GM18907 (cell line): ENCODE measurements at regions not wholly inside any gene's neighbourhood (a gene's known extent, or its start where the extent isn't known, plus 50 kb on each side); places are given as distances from the start of the nearest gene placed in this dataset.
"Not testable (repeated sequence)": the region's sequence is repeated elsewhere in the genome, so short reads cannot be mapped to it uniquely, and the experiment has no call there.

Source experiments
- ATAC-seq: cut with Tn5 transposase; IDR thresholded peaks from one replicate; pipeline ENCODE4 v1.9.1; 2021; ENCODE audit warnings: mild to moderate bottlenecking, moderate library complexity; ENCODE audit not compliant: unreplicated experiment

DNA sequence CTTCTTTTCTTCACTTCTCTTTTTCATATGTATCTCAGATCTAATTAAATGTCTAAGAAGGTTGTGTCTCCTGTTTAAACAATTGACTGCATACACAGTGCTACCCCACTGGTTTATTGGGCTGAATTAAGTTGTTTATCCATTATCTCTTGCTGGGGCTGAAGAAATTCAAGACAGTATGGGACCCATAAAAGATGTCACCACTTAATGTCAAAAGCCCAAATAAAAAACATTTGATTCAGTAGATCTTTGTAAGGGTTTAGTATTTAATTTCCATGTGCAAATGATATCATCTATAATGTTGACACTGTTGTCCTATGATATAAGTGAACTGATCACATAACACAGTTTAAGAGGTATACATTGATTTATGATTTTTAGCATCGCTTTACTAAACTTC is 1431.9 kb upstream of the PCDH20 start:
- ATAC-seq: no peak

- no peak for ATAC-seq
Measured at GRCh38 chr13:62846302-62846701, 1430.7 kb upstream of the PCDH20 start.

GRCh38 chr13:62839338-62839737 is 1423.7 kb upstream of the PCDH20 start:
- no peak for ATAC-seq

DNA sequence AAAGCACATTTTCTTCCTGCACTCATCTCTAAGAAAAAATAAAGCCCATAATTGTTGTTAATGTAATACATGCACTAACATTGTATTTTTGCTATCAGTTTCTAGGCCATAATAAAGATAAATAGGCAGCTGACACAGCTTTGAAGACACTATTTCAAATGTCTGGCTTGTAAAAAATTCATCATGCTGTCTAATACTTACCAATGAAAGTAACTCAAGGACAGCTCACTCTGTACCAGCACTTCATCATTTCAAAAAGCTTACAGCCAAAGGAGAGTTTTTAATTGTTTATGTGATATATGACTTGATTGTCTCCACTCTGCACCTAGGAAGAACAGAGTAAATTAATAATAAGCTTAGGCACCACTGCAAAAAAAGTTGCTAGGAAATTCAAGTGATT is 1423.3 kb upstream of the PCDH20 start:
- no peak for ATAC-seq

DNA sequence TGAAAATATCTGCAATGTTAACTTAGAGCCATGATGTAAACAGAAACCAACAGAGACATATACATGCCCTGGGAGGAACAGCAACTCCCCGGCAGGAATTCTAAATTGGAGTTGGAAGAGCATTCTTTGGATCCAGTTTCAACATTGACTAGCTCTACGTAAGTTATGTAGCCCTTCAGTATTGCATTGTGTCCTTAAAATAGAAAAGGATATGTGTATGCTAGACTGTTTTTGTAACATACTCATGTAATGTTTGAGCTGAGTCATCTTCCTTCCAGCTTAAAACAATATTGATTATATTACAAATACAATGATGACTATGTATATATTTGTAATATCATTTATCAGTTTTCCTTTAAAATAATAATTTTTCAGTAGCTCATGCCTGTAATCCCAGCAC is 1422.2 kb upstream of the PCDH20 start:
- ATAC-seq: no peak

- ATAC-seq: no peak
Measured at GRCh38 chr13:62829486-62829885, 1413.8 kb upstream of the PCDH20 start.

DNA sequence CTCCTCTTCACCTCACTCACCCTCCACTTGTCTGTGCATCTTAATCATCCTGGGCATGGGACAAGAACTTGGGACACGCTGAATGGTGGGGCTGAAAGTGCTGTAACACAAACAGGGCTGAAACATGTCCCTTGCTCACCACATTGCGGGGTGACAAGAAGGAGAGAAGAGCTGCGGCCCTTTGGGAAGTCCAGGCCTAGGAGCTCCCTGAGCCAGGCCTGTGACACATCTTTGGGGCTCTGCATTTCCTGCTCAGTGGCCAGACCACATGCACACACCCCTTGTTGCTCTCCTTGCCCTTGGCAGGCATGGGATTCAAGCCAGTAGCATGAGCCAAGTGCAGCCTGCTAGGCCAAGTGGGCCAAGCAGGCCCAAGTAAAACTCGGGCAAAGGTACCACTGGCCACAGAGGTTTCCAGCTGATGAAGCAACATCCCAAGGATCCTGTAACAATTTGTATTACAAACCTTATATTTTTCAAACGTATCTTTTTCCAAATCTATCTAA is 1384.3 kb upstream of the PCDH20 start:
- no peak for ATAC-seq

DNA sequence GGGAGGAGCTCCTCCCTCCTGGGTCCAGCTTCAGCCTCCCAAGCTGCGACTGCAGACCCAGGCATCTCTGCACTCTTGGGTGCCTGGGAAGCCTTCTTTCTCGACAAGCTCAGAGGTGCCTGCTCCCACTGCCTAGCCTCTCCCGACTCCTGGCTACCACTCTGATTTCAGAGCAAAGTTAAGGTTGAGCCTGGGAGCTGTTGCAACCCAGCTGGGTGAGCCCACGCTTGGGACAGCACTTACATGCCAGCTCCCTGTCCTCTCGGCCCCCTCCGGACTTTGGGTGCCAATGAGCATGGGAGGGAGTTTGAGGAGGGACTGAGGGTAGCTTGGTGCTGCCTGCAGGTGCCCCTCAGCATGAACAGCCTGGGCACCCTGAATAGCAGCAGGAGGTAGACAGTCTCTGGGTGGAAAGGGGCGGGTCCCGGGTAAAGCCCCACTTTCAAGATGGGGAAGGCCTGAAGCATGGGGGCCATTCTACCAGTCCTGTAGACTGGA is 1383.4 kb upstream of the PCDH20 start:
- no peak for ATAC-seq

- no peak for ATAC-seq
Measured at GRCh38 chr13:62793850-62794249, 1378.2 kb upstream of the PCDH20 start.

DNA sequence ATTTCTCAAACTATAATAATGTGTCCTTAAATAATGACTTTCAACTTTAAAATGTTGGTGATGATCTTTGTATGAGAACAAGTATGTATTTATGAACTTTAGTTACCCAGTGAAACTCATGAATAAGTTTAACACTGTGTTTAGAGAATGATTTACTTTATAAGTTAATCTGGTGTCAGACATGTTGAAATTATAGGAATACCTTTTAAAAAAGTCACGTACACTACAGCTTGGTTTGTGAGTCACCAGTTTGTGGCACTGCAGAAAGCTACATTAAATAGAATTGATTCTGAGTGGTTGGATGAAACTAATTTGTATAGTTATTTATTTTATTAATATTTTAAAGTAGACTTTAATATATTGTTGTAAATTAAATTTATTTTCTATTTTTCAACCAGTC is 1366.2 kb upstream of the PCDH20 start:
- ATAC-seq: no peak

GRCh38 chr13:62779161-62779560 is 1363.5 kb upstream of the PCDH20 start:
- ATAC-seq: no peak

GRCh38 chr13:62767473-62767872 is 1351.8 kb upstream of the PCDH20 start:
- ATAC-seq: no peak

DNA sequence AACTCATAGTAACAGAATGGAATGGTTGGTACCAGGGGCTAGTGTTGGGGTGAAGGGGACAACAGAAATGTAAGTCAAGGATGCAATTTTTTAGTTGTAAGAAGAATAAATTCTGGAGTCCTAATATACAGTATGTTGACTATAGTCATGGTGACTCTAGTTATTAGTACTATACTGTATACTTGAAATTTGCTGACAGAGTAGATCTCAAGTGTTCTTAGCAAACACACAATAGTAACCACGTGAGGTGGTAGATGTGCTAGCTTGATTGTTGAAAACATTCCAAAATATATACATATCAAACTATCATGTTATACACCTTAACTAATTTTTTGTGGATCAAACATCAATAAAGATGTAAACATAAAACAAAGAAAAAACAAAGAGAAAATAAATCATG is 1345.1 kb upstream of the PCDH20 start:
- no peak for ATAC-seq

DNA sequence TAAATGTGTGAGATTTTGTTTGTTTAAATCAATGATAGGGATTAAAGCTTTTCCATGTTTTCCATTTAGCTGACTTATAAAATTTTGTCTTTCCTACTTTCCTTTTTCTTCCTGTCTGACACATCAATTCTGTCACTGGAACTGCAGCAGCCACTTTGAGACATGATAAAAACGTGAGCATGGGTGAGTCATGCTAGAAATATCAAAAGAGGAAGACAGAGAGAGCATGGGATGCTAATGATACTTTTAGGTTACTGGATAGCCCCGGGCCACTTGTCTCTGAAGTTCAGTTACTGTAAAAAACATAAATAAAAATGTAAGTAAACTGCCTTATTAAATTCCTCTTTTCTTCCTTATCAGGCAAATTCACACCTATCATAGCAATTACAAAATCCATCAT is 1332.0 kb upstream of the PCDH20 start:
- ATAC-seq: no peak

GRCh38 chr13:62747152-62747551 is 1331.5 kb upstream of the PCDH20 start:
- no peak for ATAC-seq

GRCh38 chr13:62729746-62730145 is 1314.1 kb upstream of the PCDH20 start:
- not testable (repeated sequence) for ATAC-seq

DNA sequence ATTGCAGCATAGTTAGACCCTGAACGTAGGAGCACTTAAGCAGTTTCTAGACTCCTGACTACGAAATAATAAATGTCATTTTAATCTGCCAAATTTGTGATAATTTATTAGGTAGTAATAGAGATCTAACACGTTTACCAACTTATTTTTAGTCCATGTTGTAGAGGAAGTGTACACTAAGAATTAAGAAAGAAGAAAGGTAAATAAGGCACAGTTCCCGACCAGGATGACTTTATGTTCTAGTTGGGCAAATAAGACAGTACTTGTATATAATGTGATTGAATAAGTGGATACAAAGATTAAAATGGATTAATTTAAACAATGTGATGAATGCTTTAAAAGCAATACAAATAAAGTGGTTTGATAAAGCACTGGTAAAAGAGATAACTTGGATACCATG is 1306.2 kb upstream of the PCDH20 start:
- no peak for ATAC-seq

GRCh38 chr13:62711948-62712347 is 1296.3 kb upstream of the PCDH20 start:
- ATAC-seq: not testable (repeated sequence)

- ATAC-seq: no peak
Measured at GRCh38 chr13:62710787-62711186, 1295.1 kb upstream of the PCDH20 start.

DNA sequence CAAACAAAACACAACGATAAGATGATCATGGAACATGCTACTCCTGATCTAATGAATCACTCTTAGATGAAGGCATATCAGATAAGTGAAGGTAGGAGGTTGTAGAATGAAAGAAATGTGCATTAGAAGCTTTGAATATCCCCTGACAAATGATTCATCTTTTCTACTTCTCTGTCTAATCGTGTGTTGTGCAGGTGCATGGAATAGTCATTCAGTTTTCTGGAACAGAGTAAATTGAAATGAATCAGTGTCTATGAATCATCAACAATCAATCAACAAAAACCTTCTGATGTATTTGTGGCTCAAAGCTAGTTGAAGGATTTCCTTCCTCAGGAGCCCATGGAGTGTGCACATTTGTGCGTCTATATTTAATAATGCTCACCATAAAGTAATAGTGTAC is 1290.4 kb upstream of the PCDH20 start:
- ATAC-seq: no peak

DNA sequence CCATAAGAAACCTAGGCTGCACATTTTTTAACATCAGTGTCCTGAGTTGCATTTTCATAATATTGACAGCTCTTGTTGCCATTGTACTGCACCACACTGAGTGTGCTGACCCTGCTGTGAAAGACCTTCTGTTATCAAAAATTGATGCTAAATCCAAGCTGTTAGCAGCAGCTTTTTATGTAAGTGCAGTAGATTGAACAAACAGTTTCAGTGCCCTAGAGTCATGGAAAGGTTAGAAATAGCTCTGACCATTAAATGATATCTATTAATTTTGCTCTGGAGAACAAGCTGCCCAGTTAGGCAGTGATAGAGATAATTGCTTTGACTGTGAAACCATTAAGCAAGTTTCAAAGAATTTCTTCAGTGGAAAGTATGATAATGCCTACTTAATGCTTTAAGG is 1289.2 kb upstream of the PCDH20 start:
- ATAC-seq: no peak

DNA sequence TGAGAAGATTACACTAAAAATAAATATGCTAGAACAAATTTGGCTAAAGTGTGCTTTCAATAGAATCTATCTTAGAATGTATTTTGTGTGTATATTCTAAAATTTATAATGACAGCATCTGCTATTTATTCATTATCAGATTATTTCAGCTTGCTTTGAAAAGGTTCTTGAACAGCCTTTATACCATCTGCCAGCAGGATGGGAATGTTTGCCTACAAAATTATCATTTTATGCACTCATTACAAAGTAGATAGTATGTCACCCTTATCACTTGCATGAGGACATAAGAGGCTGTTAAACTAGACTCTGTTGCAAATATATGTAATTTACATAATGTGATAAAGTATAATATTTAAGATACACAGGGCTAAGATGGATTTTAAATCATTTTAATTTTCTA is 1286.9 kb upstream of the PCDH20 start:
- ATAC-seq: no peak

GRCh38 chr13:62697701-62698100 is 1282.1 kb upstream of the PCDH20 start:
- ATAC-seq: no peak

GRCh38 chr13:62696490-62696889 is 1280.8 kb upstream of the PCDH20 start:
- ATAC-seq: no peak
